Body of pancreas (tissue), 4 donors: ENCODE measurements at regions not wholly inside any gene's neighbourhood (a gene's known extent, or its start where the extent isn't known, plus 50 kb on each side); places are given as distances from the start of the nearest gene placed in this dataset.

Experiments used
- CTCF ChIP-seq, 7 experiments: fragments of 450-650 bp in 4 of 7; fragments of 200-600 bp in 3 of 7; sonication (generic) in 3 of 7; IDR thresholded peaks; one replicate each; pipeline ENCODE4 v1.5.1; 2016 to 2019; ENCODE audit warnings: antibody characterized with exemption in 7 of 7
- POLR2A ChIP-seq, 3 donors: fragments of 450-650 bp; IDR thresholded peaks; one replicate each; pipeline ENCODE4 v1.6.1; 2016; ENCODE audit warnings: antibody characterized with exemption in 3 of 3, mild to moderate bottlenecking in 2 of 3

GRCh38 chr2:9736021-9736420, 105.2 kb upstream of the YWHAQ start:
- TF ChIP-seq CTCF (IDR thresholded peaks at IDR 0.05) (no peak), POLR2A (IDR thresholded peaks at IDR 0.05) (no peak)
